ENCODE measurements at regions not wholly inside any gene's neighbourhood (a gene's known extent, or its start where the extent isn't known, plus 50 kb on each side); places are given as distances from the start of the nearest gene placed in this dataset.

- peak overlapping the region; percentile 42 for H3K27ac Mint-ChIP-seq (ENCODE audit: unreplicated experiment)
- H3K9me3 Mint-ChIP-seq (ENCODE audit: low read depth), result no peaks in the 10 kb centered on the region
- H3K4me3 Mint-ChIP-seq (ENCODE audit: unreplicated experiment), result no peak overlapping the region
- no peak for DNase-seq (ENCODE audit: low spot score)
- no peaks in the 10 kb centered on the region for H3K27me3 Mint-ChIP-seq (ENCODE audit: low read depth)
- TF ChIP-seq CTCF (IDR thresholded peaks at IDR 0.05), result no peak
- H3K36me3 Mint-ChIP-seq (ENCODE audit: low read depth), result no peaks in the 10 kb centered on the region
- peaks cover 51% of the 10 kb centered on the region for H3K4me1 Mint-ChIP-seq (ENCODE audit: low read depth)
Measured at GRCh38 chr22:34849965-34850364, 216.0 kb upstream of the ISX start.

- no peak for DNase-seq (ENCODE audit: low spot score)
- Mint-ChIP-seq H3K4me3 (ENCODE audit: unreplicated experiment) (no peak overlapping the region), H3K9me3 (ENCODE audit: low read depth) (no peaks in the 10 kb centered on the region), H3K27ac (ENCODE audit: unreplicated experiment) (no peak overlapping the region), H3K4me1 (ENCODE audit: low read depth) (peaks cover 46% of the 10 kb centered on the region), H3K36me3 (ENCODE audit: low read depth) (peaks cover 1% of the 10 kb centered on the region), H3K27me3 (ENCODE audit: low read depth) (no peaks in the 10 kb centered on the region)
- TF ChIP-seq CTCF (IDR thresholded peaks at IDR 0.05), result no peak
Measured at GRCh38 chr22:34851918-34852662, 213.9 kb upstream of the ISX start.

GRCh38 chr22:34855471-34855870 is 210.5 kb upstream of the ISX start:
- H3K4me3 Mint-ChIP-seq (ENCODE audit: unreplicated experiment), result no peak overlapping the region
- peaks cover 37% of the 10 kb centered on the region for H3K4me1 Mint-ChIP-seq (ENCODE audit: low read depth)
- DNase-seq (ENCODE audit: low spot score), result no peak
- peaks cover 15% of the 10 kb centered on the region for H3K9me3 Mint-ChIP-seq (ENCODE audit: low read depth)
- no peaks in the 10 kb centered on the region for H3K27me3 Mint-ChIP-seq (ENCODE audit: low read depth)
- TF ChIP-seq CTCF (IDR thresholded peaks at IDR 0.05), result no peak
- no peak overlapping the region for H3K27ac Mint-ChIP-seq (ENCODE audit: unreplicated experiment)
- H3K36me3 Mint-ChIP-seq (ENCODE audit: low read depth), result peaks cover 3% of the 10 kb centered on the region

GRCh38 chr22:34858066-34858465 is 207.9 kb upstream of the ISX start:
- no peak for TF ChIP-seq CTCF (IDR thresholded peaks at IDR 0.05)
- Mint-ChIP-seq H3K27ac (ENCODE audit: unreplicated experiment) (peak overlapping the region; percentile 60), H3K4me1 (ENCODE audit: low read depth) (peaks cover 24% of the 10 kb centered on the region), H3K4me3 (ENCODE audit: unreplicated experiment) (no peak overlapping the region), H3K9me3 (ENCODE audit: low read depth) (peaks cover 18% of the 10 kb centered on the region), H3K27me3 (ENCODE audit: low read depth) (no peaks in the 10 kb centered on the region), H3K36me3 (ENCODE audit: low read depth) (peaks cover 6% of the 10 kb centered on the region)
- no peak for DNase-seq (ENCODE audit: low spot score)

- H3K36me3 Mint-ChIP-seq (ENCODE audit: low read depth), result peaks cover 4% of the 10 kb centered on the region
- no peak for DNase-seq (ENCODE audit: low spot score)
- no peak overlapping the region for H3K4me3 Mint-ChIP-seq (ENCODE audit: unreplicated experiment)
- H3K9me3 Mint-ChIP-seq (ENCODE audit: low read depth), result peaks cover 21% of the 10 kb centered on the region
- peaks cover 27% of the 10 kb centered on the region for H3K4me1 Mint-ChIP-seq (ENCODE audit: low read depth)
- TF ChIP-seq CTCF (IDR thresholded peaks at IDR 0.05), result no peak
- no peaks in the 10 kb centered on the region for H3K27me3 Mint-ChIP-seq (ENCODE audit: low read depth)
- no peak overlapping the region for H3K27ac Mint-ChIP-seq (ENCODE audit: unreplicated experiment)
Measured at GRCh38 chr22:34861787-34862186, 204.2 kb upstream of the ISX start.
